ENCODE measurements at regions not wholly inside any gene's neighbourhood (a gene's known extent, or its start where the extent isn't known, plus 50 kb on each side); places are given as distances from the start of the nearest gene placed in this dataset.

DNA sequence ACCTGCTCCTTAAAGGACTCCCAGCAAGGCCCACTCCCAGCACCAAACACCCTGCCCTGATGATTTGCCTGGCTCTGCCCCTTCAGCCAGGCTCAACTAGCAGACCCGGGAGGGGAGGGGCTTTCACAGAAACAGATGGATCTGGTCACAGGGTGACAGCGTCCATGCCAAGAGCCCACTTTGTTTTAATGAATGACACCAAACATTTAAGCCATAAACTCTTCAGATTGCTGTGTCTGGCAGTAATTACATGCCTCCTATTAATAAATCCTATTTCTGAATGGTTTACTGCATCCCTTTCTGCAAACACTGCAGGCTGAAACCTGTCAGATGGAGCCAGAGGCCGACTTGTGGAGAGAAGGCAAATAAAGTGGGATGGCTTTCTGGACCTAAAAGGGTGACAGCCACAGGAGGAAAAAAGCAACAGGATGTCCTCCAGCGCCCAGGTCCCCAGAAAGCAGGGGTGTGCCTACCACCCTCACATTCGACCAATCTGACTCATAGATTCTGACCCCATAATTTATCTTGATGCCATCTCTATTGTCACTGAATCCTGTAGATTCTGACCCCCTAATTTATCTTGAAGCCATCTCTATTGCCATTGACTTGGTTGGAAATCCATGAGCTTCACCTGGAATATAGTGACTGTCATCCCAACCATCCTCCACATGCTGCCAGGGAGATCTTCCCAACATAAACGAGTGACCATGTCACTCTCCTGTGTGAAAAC lies 200.9 kb downstream of the PLPP3 start:
- Histone ChIP-seq H3K36me3 (ENCODE audit: insufficient read depth, low read length) (no peaks in the 10 kb centered on the region), H3K9me2 (ENCODE audit: low read depth, low read length) (no peaks in the 10 kb centered on the region), H3K4me2 (ENCODE audit: low read length) (no peak overlapping the region), H3K79me2 (ENCODE audit: insufficient read depth, low read length) (no peaks in the 10 kb centered on the region), H3K4me1 (ENCODE audit: insufficient read depth, low read length, severe bottlenecking) (no peaks in the 10 kb centered on the region), H3K9me3 (ENCODE audit: low read length) (no peaks in the 10 kb centered on the region), H3K27ac (ENCODE audit: low read depth, low read length, poor library complexity, severe bottlenecking) (no peak overlapping the region), H2AFZ (ENCODE audit: low read length) (no peak overlapping the region), H3K4me3 (ENCODE audit: low read depth, low read length, poor library complexity, severe bottlenecking) (no peak overlapping the region), H4K20me1 (ENCODE audit: insufficient read depth, low read length) (no peaks in the 10 kb centered on the region), H3K27me3 (ENCODE audit: insufficient read depth, low read length) (no peaks in the 10 kb centered on the region), H3K9ac (ENCODE audit: low read length) (no peak overlapping the region), H3F3A (ENCODE audit: insufficient read depth, low read length) (no peaks in the 10 kb centered on the region)
- TF ChIP-seq, protein P1, sequence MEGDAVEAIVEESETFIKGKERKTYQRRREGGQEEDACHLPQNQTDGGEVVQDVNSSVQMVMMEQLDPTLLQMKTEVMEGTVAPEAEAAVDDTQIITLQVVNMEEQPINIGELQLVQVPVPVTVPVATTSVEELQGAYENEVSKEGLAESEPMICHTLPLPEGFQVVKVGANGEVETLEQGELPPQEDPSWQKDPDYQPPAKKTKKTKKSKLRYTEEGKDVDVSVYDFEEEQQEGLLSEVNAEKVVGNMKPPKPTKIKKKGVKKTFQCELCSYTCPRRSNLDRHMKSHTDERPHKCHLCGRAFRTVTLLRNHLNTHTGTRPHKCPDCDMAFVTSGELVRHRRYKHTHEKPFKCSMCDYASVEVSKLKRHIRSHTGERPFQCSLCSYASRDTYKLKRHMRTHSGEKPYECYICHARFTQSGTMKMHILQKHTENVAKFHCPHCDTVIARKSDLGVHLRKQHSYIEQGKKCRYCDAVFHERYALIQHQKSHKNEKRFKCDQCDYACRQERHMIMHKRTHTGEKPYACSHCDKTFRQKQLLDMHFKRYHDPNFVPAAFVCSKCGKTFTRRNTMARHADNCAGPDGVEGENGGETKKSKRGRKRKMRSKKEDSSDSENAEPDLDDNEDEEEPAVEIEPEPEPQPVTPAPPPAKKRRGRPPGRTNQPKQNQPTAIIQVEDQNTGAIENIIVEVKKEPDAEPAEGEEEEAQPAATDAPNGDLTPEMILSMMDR (IDR thresholded peaks at IDR 0.05; ENCODE audit: low read length): no peak
- no peak for TF ChIP-seq EZH2 (IDR thresholded peaks at IDR 0.05; ENCODE audit: borderline replicate concordance, low read length)

DNA sequence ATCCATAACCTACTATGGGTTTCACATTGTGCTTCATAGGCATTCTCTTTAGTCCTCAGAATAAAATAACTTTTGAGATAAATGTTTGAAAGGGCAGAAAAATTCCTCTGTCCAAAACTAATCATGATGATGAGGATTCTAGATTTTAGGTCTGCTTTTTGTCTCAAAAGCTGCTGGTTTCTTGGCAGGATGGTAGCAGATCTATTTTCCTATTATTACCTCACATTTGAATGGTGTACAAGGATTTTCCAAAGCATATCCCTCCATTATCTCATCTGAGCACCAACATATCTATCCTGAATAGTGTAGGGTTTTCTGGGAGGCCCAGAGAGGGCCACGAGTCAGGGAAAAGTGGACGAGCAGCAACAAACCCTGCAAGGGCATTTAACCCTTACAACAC lies 201.9 kb downstream of the PLPP3 start:
- H3K9ac ChIP-seq (ENCODE audit: low read length): no peak overlapping the region
- H3K36me3 ChIP-seq (ENCODE audit: insufficient read depth, low read length): no peaks in the 10 kb centered on the region
- H3F3A ChIP-seq (ENCODE audit: insufficient read depth, low read length): no peaks in the 10 kb centered on the region
- H3K9me2 ChIP-seq (ENCODE audit: low read depth, low read length): no peaks in the 10 kb centered on the region
- no peak overlapping the region for H2AFZ ChIP-seq (ENCODE audit: low read length)
- no peak overlapping the region for H3K4me2 ChIP-seq (ENCODE audit: low read length)
- H3K9me3 ChIP-seq (ENCODE audit: low read length): no peaks in the 10 kb centered on the region
- H3K27ac ChIP-seq (ENCODE audit: low read depth, low read length, poor library complexity, severe bottlenecking): no peak overlapping the region
- H3K27me3 ChIP-seq (ENCODE audit: insufficient read depth, low read length): no peaks in the 10 kb centered on the region
- H3K4me1 ChIP-seq (ENCODE audit: insufficient read depth, low read length, severe bottlenecking): no peaks in the 10 kb centered on the region
- no peaks in the 10 kb centered on the region for H4K20me1 ChIP-seq (ENCODE audit: insufficient read depth, low read length)
- TF ChIP-seq, protein P1 (IDR thresholded peaks at IDR 0.05; ENCODE audit: low read length): no peak
- TF ChIP-seq EZH2 (IDR thresholded peaks at IDR 0.05; ENCODE audit: borderline replicate concordance, low read length): no peak
- no peaks in the 10 kb centered on the region for H3K79me2 ChIP-seq (ENCODE audit: insufficient read depth, low read length)
- H3K4me3 ChIP-seq (ENCODE audit: low read depth, low read length, poor library complexity, severe bottlenecking): no peak overlapping the region

DNA sequence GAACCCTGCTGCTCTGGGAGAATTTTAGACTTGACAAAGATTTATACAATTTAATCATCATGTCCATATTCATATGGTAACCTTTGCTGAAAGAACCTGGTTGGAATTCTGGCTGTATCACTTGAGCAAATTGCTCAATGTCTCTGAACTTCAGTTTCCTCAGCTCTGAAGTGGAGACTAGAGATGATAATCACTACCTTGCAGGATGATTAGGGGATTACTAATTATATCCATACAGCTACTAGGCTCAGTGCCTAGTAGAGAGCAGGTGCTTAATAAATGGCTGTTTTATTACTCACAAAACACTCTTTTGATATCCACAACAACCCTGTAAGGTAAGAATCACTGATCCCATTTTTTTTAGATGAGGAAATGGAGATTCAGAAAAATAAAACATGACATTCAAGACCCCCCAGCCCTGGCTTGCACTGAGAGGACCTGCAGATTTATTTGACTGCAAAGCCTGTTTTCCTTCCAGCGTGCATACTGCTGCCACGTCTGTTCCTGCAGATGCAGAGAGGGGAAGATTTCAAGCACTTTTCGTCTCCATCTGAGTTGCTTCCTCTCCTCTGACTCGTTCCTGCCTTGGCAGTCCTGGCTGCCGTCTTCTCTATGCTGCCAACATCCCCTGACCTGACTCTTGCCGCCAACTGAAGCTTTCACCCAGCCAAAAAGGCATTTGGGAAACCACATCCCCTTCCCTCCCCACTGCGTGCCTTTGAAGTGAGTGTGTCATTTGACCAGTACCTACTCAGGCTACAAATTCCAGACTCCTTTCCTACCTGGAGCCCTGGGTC lies 203.0 kb downstream of the PLPP3 start:
- H3K79me2 ChIP-seq (ENCODE audit: insufficient read depth, low read length): no peaks in the 10 kb centered on the region
- H3K9me2 ChIP-seq (ENCODE audit: low read depth, low read length): no peaks in the 10 kb centered on the region
- H3F3A ChIP-seq (ENCODE audit: insufficient read depth, low read length): no peaks in the 10 kb centered on the region
- H3K27me3 ChIP-seq (ENCODE audit: insufficient read depth, low read length): no peaks in the 10 kb centered on the region
- no peaks in the 10 kb centered on the region for H3K9me3 ChIP-seq (ENCODE audit: low read length)
- H3K4me3 ChIP-seq (ENCODE audit: low read depth, low read length, poor library complexity, severe bottlenecking): no peak overlapping the region
- H3K36me3 ChIP-seq (ENCODE audit: insufficient read depth, low read length): no peaks in the 10 kb centered on the region
- TF ChIP-seq, protein P1 (IDR thresholded peaks at IDR 0.05; ENCODE audit: low read length): no peak
- TF ChIP-seq EZH2 (IDR thresholded peaks at IDR 0.05; ENCODE audit: borderline replicate concordance, low read length): no peak
- no peaks in the 10 kb centered on the region for H4K20me1 ChIP-seq (ENCODE audit: insufficient read depth, low read length)
- no peak overlapping the region for H3K27ac ChIP-seq (ENCODE audit: low read depth, low read length, poor library complexity, severe bottlenecking)
- no peak overlapping the region for H3K9ac ChIP-seq (ENCODE audit: low read length)
- H2AFZ ChIP-seq (ENCODE audit: low read length): no peak overlapping the region
- H3K4me1 ChIP-seq (ENCODE audit: insufficient read depth, low read length, severe bottlenecking): no peaks in the 10 kb centered on the region
- no peak overlapping the region for H3K4me2 ChIP-seq (ENCODE audit: low read length)
